ENCODE measurements at regions not wholly inside any gene's neighbourhood (a gene's known extent, or its start where the extent isn't known, plus 50 kb on each side); places are given as distances from the start of the nearest gene placed in this dataset.

- Histone ChIP-seq H3K9ac (ENCODE audit: low read length) (no peak overlapping the region), H3K4me3 (ENCODE audit: low read length) (no peak overlapping the region), H3K27me3 (replicated peaks; ENCODE audit: control insufficient read depth, insufficient read depth, low read length) (peaks cover 68% of the 10 kb centered on the region), H3K4me1 (ENCODE audit: control insufficient read depth, insufficient read depth, low read length) (no peaks in the 10 kb centered on the region), H3K36me3 (ENCODE audit: control insufficient read depth, insufficient read depth, low read length, severe bottlenecking) (no peaks in the 10 kb centered on the region), H3K9me3 (ENCODE audit: control insufficient read depth, low read length) (peaks cover 2% of the 10 kb centered on the region)
- no peak for DNase-seq (ENCODE audit: low read depth)
These were observed 92.8 kb upstream of the ANO1 start for GRCh38 chr11:69985331-69985640.

- Histone ChIP-seq H3K9me3 (ENCODE audit: control insufficient read depth, low read length) (peaks cover 3% of the 10 kb centered on the region), H3K9ac (ENCODE audit: low read length) (no peak overlapping the region), H3K36me3 (ENCODE audit: control insufficient read depth, insufficient read depth, low read length, severe bottlenecking) (no peaks in the 10 kb centered on the region), H3K27me3 (replicated peaks; ENCODE audit: control insufficient read depth, insufficient read depth, low read length) (peaks cover 73% of the 10 kb centered on the region), H3K4me1 (ENCODE audit: control insufficient read depth, insufficient read depth, low read length) (no peaks in the 10 kb centered on the region), H3K4me3 (ENCODE audit: low read length) (no peak overlapping the region)
- DNase-seq (ENCODE audit: low read depth), result peak; percentile 15
These were observed 92.3 kb upstream of the ANO1 start for GRCh38 chr11:69985641-69986439.

GRCh38 chr11:69986440-69986787 is 91.7 kb upstream of the ANO1 start:
- Histone ChIP-seq H3K9ac (ENCODE audit: low read length) (no peak overlapping the region), H3K9me3 (ENCODE audit: control insufficient read depth, low read length) (peaks cover 3% of the 10 kb centered on the region)

GRCh38 chr11:69986830-69987229 is 91.3 kb upstream of the ANO1 start:
- Histone ChIP-seq H3K9ac (ENCODE audit: low read length) (no peak overlapping the region), H3K9me3 (ENCODE audit: control insufficient read depth, low read length) (peaks cover 3% of the 10 kb centered on the region), H3K4me3 (ENCODE audit: low read length) (no peak overlapping the region), H3K27me3 (replicated peaks; ENCODE audit: control insufficient read depth, insufficient read depth, low read length) (peaks cover 69% of the 10 kb centered on the region), H3K36me3 (ENCODE audit: control insufficient read depth, insufficient read depth, low read length, severe bottlenecking) (no peaks in the 10 kb centered on the region), H3K4me1 (ENCODE audit: control insufficient read depth, insufficient read depth, low read length) (no peaks in the 10 kb centered on the region)
- no peak for DNase-seq (ENCODE audit: low read depth)

More at GRCh38 chr11:69986440-69986787, 91.7 kb upstream of the ANO1 start:
- Histone ChIP-seq H3K27me3 (replicated peaks; ENCODE audit: control insufficient read depth, insufficient read depth, low read length) (peaks cover 70% of the 10 kb centered on the region), H3K4me1 (ENCODE audit: control insufficient read depth, insufficient read depth, low read length) (no peaks in the 10 kb centered on the region), H3K36me3 (ENCODE audit: control insufficient read depth, insufficient read depth, low read length, severe bottlenecking) (no peaks in the 10 kb centered on the region), H3K4me3 (ENCODE audit: low read length) (no peak overlapping the region)
- no peak for DNase-seq (ENCODE audit: low read depth)

GRCh38 chr11:69992026-69992425 is 86.1 kb upstream of the ANO1 start:
- no peak overlapping the region for H3K4me3 ChIP-seq (ENCODE audit: low read length)
- H3K36me3 ChIP-seq (ENCODE audit: control insufficient read depth, insufficient read depth, low read length, severe bottlenecking), result no peaks in the 10 kb centered on the region
- no peak for DNase-seq (ENCODE audit: low read depth)
- no peak overlapping the region for H3K9ac ChIP-seq (ENCODE audit: low read length)
- peaks cover 9% of the 10 kb centered on the region for H3K9me3 ChIP-seq (ENCODE audit: control insufficient read depth, low read length)
- H3K27me3 ChIP-seq (replicated peaks; ENCODE audit: control insufficient read depth, insufficient read depth, low read length), result peaks cover 49% of the 10 kb centered on the region
- H3K4me1 ChIP-seq (ENCODE audit: control insufficient read depth, insufficient read depth, low read length), result no peaks in the 10 kb centered on the region

GRCh38 chr11:69992943-69993694 is 85.0 kb upstream of the ANO1 start:
- peaks cover 9% of the 10 kb centered on the region for H3K9me3 ChIP-seq (ENCODE audit: control insufficient read depth, low read length)
- no peaks in the 10 kb centered on the region for H3K36me3 ChIP-seq (ENCODE audit: control insufficient read depth, insufficient read depth, low read length, severe bottlenecking)
- no peak overlapping the region for H3K4me3 ChIP-seq (ENCODE audit: low read length)
- DNase-seq (ENCODE audit: low read depth), result no peak
- no peaks in the 10 kb centered on the region for H3K4me1 ChIP-seq (ENCODE audit: control insufficient read depth, insufficient read depth, low read length)
- peaks cover 46% of the 10 kb centered on the region for H3K27me3 ChIP-seq (replicated peaks; ENCODE audit: control insufficient read depth, insufficient read depth, low read length)
- H3K9ac ChIP-seq (ENCODE audit: low read length), result no peak overlapping the region

GRCh38 chr11:69994810-69995209 is 83.3 kb upstream of the ANO1 start:
- no peak for DNase-seq (ENCODE audit: low read depth)
- Histone ChIP-seq H3K9me3 (ENCODE audit: control insufficient read depth, low read length) (peaks cover 9% of the 10 kb centered on the region), H3K4me3 (ENCODE audit: low read length) (no peak overlapping the region), H3K27me3 (replicated peaks; ENCODE audit: control insufficient read depth, insufficient read depth, low read length) (peaks cover 36% of the 10 kb centered on the region), H3K9ac (ENCODE audit: low read length) (no peak overlapping the region), H3K36me3 (ENCODE audit: control insufficient read depth, insufficient read depth, low read length, severe bottlenecking) (no peaks in the 10 kb centered on the region), H3K4me1 (ENCODE audit: control insufficient read depth, insufficient read depth, low read length) (no peaks in the 10 kb centered on the region)

GRCh38 chr11:69995697-69996096 is 82.4 kb upstream of the ANO1 start:
- peaks cover 30% of the 10 kb centered on the region for H3K27me3 ChIP-seq (replicated peaks; ENCODE audit: control insufficient read depth, insufficient read depth, low read length)
- H3K4me3 ChIP-seq (ENCODE audit: low read length), result no peak overlapping the region
- H3K9me3 ChIP-seq (ENCODE audit: control insufficient read depth, low read length), result peaks cover 5% of the 10 kb centered on the region
- no peaks in the 10 kb centered on the region for H3K4me1 ChIP-seq (ENCODE audit: control insufficient read depth, insufficient read depth, low read length)
- no peak for DNase-seq (ENCODE audit: low read depth)
- no peak overlapping the region for H3K9ac ChIP-seq (ENCODE audit: low read length)
- H3K36me3 ChIP-seq (ENCODE audit: control insufficient read depth, insufficient read depth, low read length, severe bottlenecking), result no peaks in the 10 kb centered on the region

GRCh38 chr11:69996451-69996850 is 81.7 kb upstream of the ANO1 start:
- H3K27me3 ChIP-seq (replicated peaks; ENCODE audit: control insufficient read depth, insufficient read depth, low read length), result peaks cover 33% of the 10 kb centered on the region
- H3K36me3 ChIP-seq (ENCODE audit: control insufficient read depth, insufficient read depth, low read length, severe bottlenecking), result no peaks in the 10 kb centered on the region
- H3K4me3 ChIP-seq (ENCODE audit: low read length), result no peak overlapping the region
- no peak overlapping the region for H3K9ac ChIP-seq (ENCODE audit: low read length)
- no peak for DNase-seq (ENCODE audit: low read depth)
- peaks cover 5% of the 10 kb centered on the region for H3K9me3 ChIP-seq (ENCODE audit: control insufficient read depth, low read length)
- no peaks in the 10 kb centered on the region for H3K4me1 ChIP-seq (ENCODE audit: control insufficient read depth, insufficient read depth, low read length)

- Histone ChIP-seq H3K4me1 (ENCODE audit: control insufficient read depth, insufficient read depth, low read length) (no peaks in the 10 kb centered on the region), H3K4me3 (ENCODE audit: low read length) (no peak overlapping the region), H3K9ac (ENCODE audit: low read length) (no peak overlapping the region), H3K27me3 (replicated peaks; ENCODE audit: control insufficient read depth, insufficient read depth, low read length) (peaks cover 32% of the 10 kb centered on the region), H3K9me3 (ENCODE audit: control insufficient read depth, low read length) (peaks cover 5% of the 10 kb centered on the region), H3K36me3 (ENCODE audit: control insufficient read depth, insufficient read depth, low read length, severe bottlenecking) (no peaks in the 10 kb centered on the region)
- no peak for DNase-seq (ENCODE audit: low read depth)
These were observed 80.8 kb upstream of the ANO1 start for GRCh38 chr11:69997352-69997751.

- peaks cover 2% of the 10 kb centered on the region for H3K9me3 ChIP-seq (ENCODE audit: control insufficient read depth, low read length)
- no peak for DNase-seq (ENCODE audit: low read depth)
- H3K4me3 ChIP-seq (ENCODE audit: low read length), result no peak overlapping the region
- peaks cover 26% of the 10 kb centered on the region for H3K27me3 ChIP-seq (replicated peaks; ENCODE audit: control insufficient read depth, insufficient read depth, low read length)
- no peaks in the 10 kb centered on the region for H3K4me1 ChIP-seq (ENCODE audit: control insufficient read depth, insufficient read depth, low read length)
- no peaks in the 10 kb centered on the region for H3K36me3 ChIP-seq (ENCODE audit: control insufficient read depth, insufficient read depth, low read length, severe bottlenecking)
- no peak overlapping the region for H3K9ac ChIP-seq (ENCODE audit: low read length)
These were observed 78.4 kb upstream of the ANO1 start for GRCh38 chr11:69999721-70000120.

All from adipocyte (in vitro differentiated cells).